Vagina (tissue), 2 donors: ENCODE measurements at regions not wholly inside any gene's neighbourhood (a gene's known extent, or its start where the extent isn't known, plus 50 kb on each side); places are given as distances from the start of the nearest gene placed in this dataset.

Source experiments
- DNase-seq, 2 donors: peaks; one replicate each; pipeline ENCODE4 v3.0.0-alpha.2; 2017; ENCODE audit errors: extremely low spot score in 2 of 2
- H3K27ac ChIP-seq: fragments of 200-600 bp; sonication (generic); one replicate; pipeline ENCODE4 v1.5.1; 2019
- H3K27me3 ChIP-seq: fragments of 200-600 bp; sonication (generic); one replicate; pipeline ENCODE4 v1.5.1; 2019
- H3K36me3 ChIP-seq, 2 donors: fragments of 200-600 bp; sonication (generic); one replicate each; pipeline ENCODE4 v1.5.1; 2017 to 2019
- H3K4me1 ChIP-seq: fragments of 200-600 bp; sonication (generic); one replicate; pipeline ENCODE4 v1.5.1; 2019
- H3K4me3 ChIP-seq, 2 donors: fragments of 200-600 bp; sonication (generic); 1 replicate in 1 of 2; 2 replicates in 1 of 2; pipeline ENCODE4 v1.5.1; 2016 to 2019
- H3K9me3 ChIP-seq: fragments of 200-600 bp; sonication (generic); one replicate; pipeline ENCODE4 v1.5.1; 2019
- POLR2A ChIP-seq, 2 donors: fragments of 450-650 bp; IDR thresholded peaks; one replicate each; pipeline ENCODE4 v1.6.1; 2017; ENCODE audit warnings: antibody characterized with exemption in 2 of 2, mild to moderate bottlenecking in 2 of 2, moderate library complexity in 2 of 2
- POLR2AphosphoS5 ChIP-seq, 2 donors: sonication (generic); formaldehyde crosslinking; IDR thresholded peaks; one replicate each; pipeline ENCODE4 v1.9.0; 2017; ENCODE audit warnings: antibody characterized with exemption in 2 of 2, mild to moderate bottlenecking in 2 of 2, low read depth in 1 of 2; ENCODE audit not compliant: insufficient read depth in 1 of 2
- intact Hi-C: fragments of 100-400 bp; cut with DNase I; formaldehyde crosslinking; loops from one replicate; pipeline ENCODE4 v1.15.1; 2023
- TF ChIP-seq, protein P1 (sequence below), 3 experiments: fragments of 450-650 bp in 2 of 3; fragments of 200-600 bp in 1 of 3; sonication (generic) in 1 of 3; IDR thresholded peaks; one replicate each; pipeline ENCODE4 v1.5.1; 2017 to 2019; ENCODE audit warnings: antibody characterized with exemption in 3 of 3, mild to moderate bottlenecking in 2 of 3, moderate library complexity in 2 of 3

DNA sequence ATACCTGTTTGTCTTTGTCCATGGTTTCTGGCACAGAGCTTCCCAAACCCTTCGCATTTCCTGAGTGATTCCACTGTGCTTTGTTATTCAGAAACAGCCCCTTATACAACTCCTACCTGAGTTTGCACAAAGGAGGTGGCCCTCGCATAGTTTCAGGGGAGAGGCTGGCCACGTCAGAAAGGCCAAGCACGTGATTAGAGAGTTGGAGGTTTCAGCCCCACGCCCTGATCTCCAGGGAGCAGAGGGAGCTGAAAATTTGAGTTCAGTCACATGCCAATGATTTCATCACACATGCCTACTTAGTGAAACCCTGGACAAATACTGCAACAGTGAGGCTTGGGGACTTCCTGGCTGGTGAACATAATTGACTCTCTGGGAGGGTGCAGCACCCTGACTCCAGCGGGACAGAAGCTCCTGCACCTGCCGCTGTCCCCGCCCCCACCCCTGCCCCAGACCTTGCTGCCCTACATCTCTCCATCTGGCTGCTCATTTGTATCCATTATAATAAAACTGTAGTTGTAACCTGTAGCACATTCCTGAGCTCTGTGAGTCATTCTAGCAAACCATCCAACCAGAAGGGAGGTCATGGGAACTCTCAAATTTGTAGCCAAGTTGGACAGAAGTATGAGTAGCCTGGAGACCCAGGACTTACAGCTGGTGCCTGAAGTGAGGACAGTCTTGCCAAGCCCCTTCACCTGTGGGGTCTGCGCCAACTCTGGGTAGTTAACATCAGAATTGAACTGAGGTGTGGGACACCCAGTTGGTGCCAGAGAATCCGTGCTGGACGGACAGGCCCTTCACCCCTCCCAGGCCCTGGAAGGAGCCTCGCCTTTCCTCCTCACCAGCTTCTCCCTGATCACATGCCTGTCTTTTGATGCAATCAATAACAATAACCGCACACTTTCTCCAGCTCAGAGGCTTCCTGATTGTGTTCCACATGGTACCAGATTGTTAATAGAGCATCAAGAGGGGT, 224.3 kb downstream of the ANAPC1 start:
- peak; percentile 91 for DNase-seq
- H3K9me3 ChIP-seq: no peaks in the 10 kb centered on the region
- H3K36me3 ChIP-seq: no peaks in the 10 kb centered on the region
- peak; percentile 55 to 81 for TF ChIP-seq POLR2AphosphoS5 (IDR thresholded peaks at IDR 0.05; ENCODE audit: insufficient read depth in 1 of 2, low read depth in 1 of 2)
- TF ChIP-seq, protein P1, sequence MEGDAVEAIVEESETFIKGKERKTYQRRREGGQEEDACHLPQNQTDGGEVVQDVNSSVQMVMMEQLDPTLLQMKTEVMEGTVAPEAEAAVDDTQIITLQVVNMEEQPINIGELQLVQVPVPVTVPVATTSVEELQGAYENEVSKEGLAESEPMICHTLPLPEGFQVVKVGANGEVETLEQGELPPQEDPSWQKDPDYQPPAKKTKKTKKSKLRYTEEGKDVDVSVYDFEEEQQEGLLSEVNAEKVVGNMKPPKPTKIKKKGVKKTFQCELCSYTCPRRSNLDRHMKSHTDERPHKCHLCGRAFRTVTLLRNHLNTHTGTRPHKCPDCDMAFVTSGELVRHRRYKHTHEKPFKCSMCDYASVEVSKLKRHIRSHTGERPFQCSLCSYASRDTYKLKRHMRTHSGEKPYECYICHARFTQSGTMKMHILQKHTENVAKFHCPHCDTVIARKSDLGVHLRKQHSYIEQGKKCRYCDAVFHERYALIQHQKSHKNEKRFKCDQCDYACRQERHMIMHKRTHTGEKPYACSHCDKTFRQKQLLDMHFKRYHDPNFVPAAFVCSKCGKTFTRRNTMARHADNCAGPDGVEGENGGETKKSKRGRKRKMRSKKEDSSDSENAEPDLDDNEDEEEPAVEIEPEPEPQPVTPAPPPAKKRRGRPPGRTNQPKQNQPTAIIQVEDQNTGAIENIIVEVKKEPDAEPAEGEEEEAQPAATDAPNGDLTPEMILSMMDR (IDR thresholded peaks at IDR 0.05): no peak
- no peak for TF ChIP-seq POLR2A (IDR thresholded peaks at IDR 0.05)
- H3K4me1 ChIP-seq: peaks cover 24% of the 10 kb centered on the region
- intact Hi-C loops: loop anchor here (10.0 kb wide), 1 partner anchor 545 kb away; no protein-coding TSS in a partner anchor
- H3K27me3 ChIP-seq: no peaks in the 10 kb centered on the region
- H3K4me3 ChIP-seq: no peak overlapping the region
- peak overlapping the region; percentile 74 for H3K27ac ChIP-seq

DNA sequence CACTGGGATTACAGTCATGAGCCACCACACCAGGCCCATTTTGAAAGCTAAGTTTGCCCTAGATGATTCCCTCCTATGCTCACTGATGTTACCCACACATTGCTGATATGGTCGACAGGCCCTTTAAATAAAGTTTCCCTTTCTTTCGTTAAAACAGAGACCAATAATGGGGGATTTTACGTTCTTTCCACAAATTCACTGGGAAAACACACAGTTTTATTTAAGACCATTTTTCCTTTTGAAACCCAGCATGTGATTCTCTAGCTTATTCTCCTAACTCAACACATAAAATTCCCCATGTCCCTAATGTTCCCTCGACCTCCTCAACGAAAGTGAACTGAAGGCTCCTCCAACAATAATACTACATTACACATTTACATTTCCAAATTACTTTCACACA, 223.2 kb downstream of the ANAPC1 start:
- H3K27ac ChIP-seq: no peak overlapping the region
- H3K4me3 ChIP-seq: no peak overlapping the region
- H3K4me1 ChIP-seq: peaks cover 24% of the 10 kb centered on the region
- H3K36me3 ChIP-seq: no peaks in the 10 kb centered on the region
- DNase-seq: no peak
- TF ChIP-seq POLR2AphosphoS5 (IDR thresholded peaks at IDR 0.05; ENCODE audit: insufficient read depth in 1 of 2, low read depth in 1 of 2) (no peak), POLR2A (IDR thresholded peaks at IDR 0.05) (no peak)
- TF ChIP-seq, protein P1 (IDR thresholded peaks at IDR 0.05): no peak
- no peaks in the 10 kb centered on the region for H3K27me3 ChIP-seq
- no peaks in the 10 kb centered on the region for H3K9me3 ChIP-seq
- intact Hi-C loops: loop anchor here (10.0 kb wide), 1 partner anchor 546 kb away; no protein-coding TSS in a partner anchor

DNA sequence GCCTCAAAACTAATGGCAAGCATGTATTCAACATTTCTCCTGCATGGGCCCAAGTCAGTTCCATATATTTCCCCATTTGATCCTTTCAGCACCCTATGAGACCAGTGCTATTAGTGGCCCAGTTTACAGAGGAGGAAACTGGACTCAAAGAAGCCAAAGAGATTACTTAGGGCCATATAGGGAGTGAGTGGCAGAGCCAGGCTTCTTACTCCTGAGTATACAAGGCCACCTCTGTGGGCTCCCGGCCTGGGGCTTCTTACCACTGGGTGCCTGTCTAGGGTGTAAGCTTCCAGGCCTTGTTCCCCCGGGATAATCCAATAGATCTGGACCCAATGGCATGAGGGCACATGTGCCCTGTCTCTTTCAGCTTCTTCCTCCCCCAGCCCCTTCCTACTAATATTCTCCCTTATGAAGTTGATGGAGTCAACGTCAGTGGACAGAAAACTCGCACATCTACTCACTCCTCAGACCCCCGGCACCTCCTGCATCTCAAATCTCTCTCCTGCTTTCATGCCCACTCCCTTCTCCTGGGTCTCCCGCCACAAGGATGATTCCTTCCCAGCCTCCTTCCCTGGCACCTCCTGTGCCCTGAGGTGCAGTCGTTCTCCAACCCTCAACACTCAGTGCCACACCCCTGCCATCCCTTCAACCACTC, 222.6 kb downstream of the ANAPC1 start:
- intact Hi-C loops: loop anchor here (10.0 kb wide), 1 partner anchor 547 kb away; no protein-coding TSS in a partner anchor
- DNase-seq: peak; percentile 52 to 64
- no peaks in the 10 kb centered on the region for H3K36me3 ChIP-seq
- no peak overlapping the region for H3K4me3 ChIP-seq
- H3K27me3 ChIP-seq: no peaks in the 10 kb centered on the region
- H3K4me1 ChIP-seq: peaks cover 24% of the 10 kb centered on the region
- H3K27ac ChIP-seq: no peak overlapping the region
- no peak for TF ChIP-seq POLR2AphosphoS5 (IDR thresholded peaks at IDR 0.05; ENCODE audit: insufficient read depth in 1 of 2, low read depth in 1 of 2)
- TF ChIP-seq, protein P1 (IDR thresholded peaks at IDR 0.05): no peak
- TF ChIP-seq POLR2A (IDR thresholded peaks at IDR 0.05): no peak
- no peaks in the 10 kb centered on the region for H3K9me3 ChIP-seq

DNA sequence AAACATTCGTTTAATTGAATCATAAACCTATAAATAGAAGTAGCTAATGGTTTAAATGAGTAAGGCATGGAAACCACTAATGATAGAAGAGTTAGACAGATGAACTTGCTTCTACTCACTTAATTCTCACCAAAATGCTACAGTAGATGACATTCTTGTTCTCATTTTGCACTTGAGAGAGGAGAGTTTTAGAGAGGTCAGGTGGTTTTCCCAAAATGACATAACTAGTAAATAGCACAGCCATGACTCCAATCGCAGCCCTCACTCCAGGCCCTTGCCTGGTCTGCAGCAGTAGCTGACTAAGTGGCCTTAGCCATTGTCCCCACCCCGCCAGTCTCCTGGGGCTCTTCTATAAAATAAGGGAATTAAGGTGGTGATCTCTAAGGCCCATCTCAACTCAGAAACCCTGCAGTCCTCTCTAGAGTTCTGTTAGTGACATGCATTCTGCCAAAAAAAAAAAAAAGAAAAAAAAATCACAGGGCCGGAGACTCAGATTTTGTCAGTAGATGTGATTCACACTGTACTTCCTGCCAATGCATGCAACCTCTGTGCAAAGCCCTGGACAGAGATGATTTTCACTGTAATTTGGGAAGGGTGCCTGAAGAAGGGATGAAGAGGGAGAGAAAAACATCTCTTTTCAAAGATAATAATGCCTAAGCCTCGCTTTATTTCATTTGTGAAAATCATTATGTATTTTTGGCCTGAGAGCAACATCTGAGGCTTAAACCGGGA, 221.8 kb downstream of the ANAPC1 start:
- Histone ChIP-seq H3K36me3 (no peaks in the 10 kb centered on the region), H3K27ac (no peak overlapping the region), H3K4me3 (no peak overlapping the region), H3K9me3 (no peaks in the 10 kb centered on the region), H3K27me3 (no peaks in the 10 kb centered on the region), H3K4me1 (peaks cover 24% of the 10 kb centered on the region)
- intact Hi-C loops: loop anchor here (10.0 kb wide), 1 partner anchor 547 kb away; no protein-coding TSS in a partner anchor
- peak; percentile 25 to 32 for DNase-seq
- TF ChIP-seq POLR2A (IDR thresholded peaks at IDR 0.05) (no peak), POLR2AphosphoS5 (IDR thresholded peaks at IDR 0.05; ENCODE audit: insufficient read depth in 1 of 2, low read depth in 1 of 2) (no peak)
- TF ChIP-seq, protein P1 (IDR thresholded peaks at IDR 0.05): no peak
